K562 (cell line): ENCODE measurements at regions not wholly inside any gene's neighbourhood (a gene's known extent, or its start where the extent isn't known, plus 50 kb on each side); places are given as distances from the start of the nearest gene placed in this dataset.
"Not testable (repeated sequence)": the region's sequence is repeated elsewhere in the genome, so short reads cannot be mapped to it uniquely, and the experiment has no call there.

Experiments used
- ATAC-seq: fragments of 200-7000 bp; cut with Tn5 transposase; 3 replicates; pipeline ENCODE4 v1.9.1; 2020; ENCODE audit warnings: moderate library complexity
- BruUV-seq: library from RNA; stranded (reverse); fragments of 400-500 nt; replicated peaks from 2 replicates; lab custom pipeline; 2021; lab: Mats Ljungman, UMichigan
- CTCF ChIA-PET: fragments of 300-600 bp; formaldehyde crosslinking; extraction: SDS; loops from one replicate; lab custom pipeline; 2021; ENCODE audit warnings: low intra/inter-chr PET ratio; lab: Yijun Ruan, JAX
- POLR2A ChIA-PET: fragments of 300-600, 350-650 bp; sonication (Branson Sonifier 250); formaldehyde crosslinking; extraction: SDS; loops from one replicate; lab custom pipeline; 2021; ENCODE audit warnings: antibody characterized with exemption, inconsistent platforms; lab: Yijun Ruan, JAX
- DNase-seq, 4 experiments: peaks; one replicate each; pipeline versions ENCODE4 v3.0.0 to v3.0.0-alpha.2; 2011 to 2018; ENCODE audit warnings: low spot score in 3 of 4, mixed read lengths in 3 of 4; ENCODE audit errors: extremely low read depth in 1 of 4
- FAIRE-seq: peaks from 2 replicates; lab custom pipeline; 2011; peaks lifted over from hg19 to GRCh38; lab: Jason Lieb, UNC
- H2AFZ ChIP-seq: 2 replicates; pipeline ENCODE4 v1.6.0; 2011; ENCODE audit warnings: low read depth, low read length, control low read depth, inconsistent platforms
- H3K27ac ChIP-seq: fragments of 200-600 bp; 3 replicates; pipeline ENCODE4 v1.8.0; 2011; ENCODE audit warnings: low read depth, mild to moderate bottlenecking, control low read depth, inconsistent platforms, low read length, moderate library complexity, mixed read lengths; ENCODE audit errors: extremely low read depth
- H3K27me3 ChIP-seq, 2 experiments: fragments of 300-600 bp in 1 of 2; 2 replicates in 1 of 2; 3 replicates in 1 of 2; pipeline versions ENCODE4 v1.6.0 to v1.8.0; 2011; ENCODE audit warnings: inconsistent platforms in 2 of 2, low read length in 2 of 2, mild to moderate bottlenecking in 1 of 2, mixed read lengths in 1 of 2, moderate library complexity in 1 of 2; ENCODE audit not compliant: control insufficient read depth in 2 of 2, insufficient read depth in 2 of 2
- H3K36me3 ChIP-seq: fragments of 300-600 bp; 3 replicates; pipeline ENCODE4 v1.8.0; 2011; ENCODE audit warnings: mild to moderate bottlenecking, low read length, inconsistent platforms; ENCODE audit not compliant: control insufficient read depth, insufficient read depth
- H3K4me1 ChIP-seq, 2 experiments: fragments of 200-600 bp in 1 of 2; replicated peaks in 1 of 2; 2 replicates in 1 of 2; 3 replicates in 1 of 2; pipeline versions ENCODE4 v1.5.1 to v1.8.0; 2011; ENCODE audit warnings: inconsistent platforms in 2 of 2, low read length in 2 of 2, mild to moderate bottlenecking in 1 of 2, mixed read lengths in 1 of 2, moderate library complexity in 1 of 2; ENCODE audit not compliant: control insufficient read depth in 2 of 2, insufficient read depth in 2 of 2
- H3K4me2 ChIP-seq: 2 replicates; pipeline ENCODE4 v1.6.1; 2011; ENCODE audit warnings: low read length, control low read depth, inconsistent platforms, mixed read lengths; ENCODE audit not compliant: insufficient read depth
- H3K4me3 ChIP-seq: fragments of 200-600 bp; sonication (generic), shearing (Covaris generic); 2 replicates; pipeline ENCODE4 v1.5.1; 2016; ENCODE audit warnings: control low read depth, inconsistent platforms
- H3K79me2 ChIP-seq: fragments of 200-600 bp; 3 replicates; pipeline ENCODE4 v1.8.0; 2011; ENCODE audit warnings: low read length, inconsistent platforms; ENCODE audit not compliant: control insufficient read depth, insufficient read depth
- H3K9ac ChIP-seq, 2 experiments: 2 replicates each; pipeline versions ENCODE4 v1.6.0 to v1.6.1; 2011; ENCODE audit warnings: low read depth in 2 of 2, low read length in 2 of 2, control low read depth in 1 of 2, inconsistent platforms in 1 of 2, mild to moderate bottlenecking in 1 of 2, mixed read lengths in 1 of 2; ENCODE audit not compliant: insufficient read depth in 1 of 2
- H3K9me1 ChIP-seq: one replicate; pipeline ENCODE4 v1.6.0; 2011; ENCODE audit warnings: inconsistent platforms, mild to moderate bottlenecking, low read length, moderate library complexity; ENCODE audit not compliant: control insufficient read depth, insufficient read depth
- H3K9me3 ChIP-seq: replicated peaks from 2 replicates; pipeline ENCODE4 v1.5.1; 2011; ENCODE audit warnings: low read depth, low read length, inconsistent platforms; ENCODE audit not compliant: control insufficient read depth, insufficient read depth
- H4K20me1 ChIP-seq: replicated peaks from 2 replicates; pipeline ENCODE4 v1.6.1; 2011; ENCODE audit warnings: low read length, inconsistent platforms, mixed read lengths; ENCODE audit not compliant: control insufficient read depth, insufficient read depth
- ADNP ChIP-seq: fragments of 200-800 bp; sonication (Bioruptor generic); IDR thresholded peaks from 2 replicates; pipeline ENCODE4 v1.6.1; 2016; ENCODE audit warnings: missing genetic modification characterization, missing compliant biosample characterization
- CSDE1 ChIP-seq, 2 experiments: fragments of 450-650 bp; IDR thresholded peaks; 2 replicates each; pipeline ENCODE4 v1.6.1; 2016; ENCODE audit warnings: mild to moderate bottlenecking in 1 of 2
- TRIM28 ChIP-seq: fragments of 450-650 bp; IDR thresholded peaks from 2 replicates; pipeline ENCODE4 v1.6.1; 2017
- WGBS: fragments of 100-300 bp; shearing (Covaris generic); methylation state at CpG from one replicate; pipeline ENCODE4 v1.1.6; 2016; ENCODE audit warnings: low coverage, mixed read lengths; ENCODE audit not compliant: insufficient coverage; ENCODE audit errors: missing lambda C conversion rate; 5-methylcytosine and 5-hydroxymethylcytosine counted together
- in situ Hi-C: fragments of 300-500 bp; cut with MboI; formaldehyde crosslinking; loops from 4 replicates; pipeline ENCODE4 v1.15.0; 2018; ENCODE audit warnings: inconsistent platforms, mixed read lengths
- intact Hi-C: fragments of 100-400 bp; cut with micrococcal nuclease; formaldehyde crosslinking; loops from 2 replicates; pipeline ENCODE4 v1.14.2; 2022

GRCh38 chr4:31199644-31200043 is 479.5 kb downstream of the PCDH7 start:
- no peak for FAIRE-seq

GRCh38 chr4:31202054-31202453 is 481.9 kb downstream of the PCDH7 start:
- CTCF ChIA-PET, H3K4me2 ChIP-seq, H3K9me1 ChIP-seq, H3K4me3 ChIP-seq, BruUV-seq, H4K20me1 ChIP-seq, H3K4me1 ChIP-seq, H3K27me3 ChIP-seq, intact Hi-C loops, H3K27ac ChIP-seq, H2AFZ ChIP-seq, H3K9me3 ChIP-seq, POLR2A ChIA-PET, H3K36me3 ChIP-seq, in situ Hi-C loops, ATAC-seq, DNase-seq, FAIRE-seq, H3K79me2 ChIP-seq, H3K9ac ChIP-seq: not testable (repeated sequence)
- WGBS = 5% methylated on average over 9 of the region's 9 CpGs

More at GRCh38 chr4:31199644-31200043, 479.5 kb downstream of the PCDH7 start:
- POLR2A ChIA-PET = no interaction called here
- Histone ChIP-seq H3K9ac (no peak overlapping the region), H4K20me1 (no peaks in the 10 kb centered on the region), H3K9me1 (no peaks in the 10 kb centered on the region), H2AFZ (no peak overlapping the region), H3K27ac (no peak overlapping the region), H3K27me3 (no peaks in the 10 kb centered on the region), H3K4me3 (no peak overlapping the region), H3K36me3 (no peaks in the 10 kb centered on the region), H3K4me1 (no peaks in the 10 kb centered on the region), H3K4me2 (no peak overlapping the region), H3K9me3 (no peaks in the 10 kb centered on the region), H3K79me2 (no peaks in the 10 kb centered on the region)
- BruUV-seq = no TSS peak
- intact Hi-C loops (no loop called here), in situ Hi-C loops (no loop called here)
- no peak for DNase-seq
- ATAC-seq = no peak
- CTCF ChIA-PET = no interaction called here
- 7% methylated on average over 4 of the region's 5 CpGs for WGBS
- TF ChIP-seq ADNP (tag) (no peak), TRIM28 (no peak), CSDE1 (IDR thresholded peaks at IDR 0.05) (no peak)
